Lower lobe of right lung (tissue), 2 donors: ENCODE measurements at regions not wholly inside any gene's neighbourhood (a gene's known extent, or its start where the extent isn't known, plus 50 kb on each side); places are given as distances from the start of the nearest gene placed in this dataset.

Source experiments
- ATAC-seq, 2 donors: fragments of 200-7000 bp; cut with Tn5 transposase; one replicate each; pipeline ENCODE4 v1.9.1; 2020 to 2022; ENCODE audit warnings: mild to moderate bottlenecking in 2 of 2, moderate library complexity in 2 of 2
- DNase-seq: peaks from one replicate; pipeline ENCODE4 v3.0.0-alpha.2; 2020
- H3K27ac ChIP-seq: fragments of 200-600 bp; one replicate; pipeline ENCODE4 v1.8.0; 2022
- H3K27me3 ChIP-seq: fragments of 200-600 bp; one replicate; pipeline ENCODE4 v1.8.0; 2022; ENCODE audit warnings: low read depth
- H3K36me3 ChIP-seq: fragments of 200-600 bp; one replicate; pipeline ENCODE4 v1.8.0; 2022; ENCODE audit warnings: mild to moderate bottlenecking
- H3K4me1 ChIP-seq: fragments of 200-600 bp; one replicate; pipeline ENCODE4 v1.8.0; 2022
- H3K4me3 ChIP-seq: fragments of 200-600 bp; one replicate; pipeline ENCODE4 v1.8.0; 2022; ENCODE audit warnings: mild to moderate bottlenecking
- H3K9me3 ChIP-seq: fragments of 200-600 bp; one replicate; pipeline ENCODE4 v1.8.0; 2022
- CTCF ChIP-seq: fragments of 200-600 bp; IDR thresholded peaks from one replicate; pipeline ENCODE4 v1.8.0; 2022; ENCODE audit warnings: antibody characterized with exemption, mild to moderate bottlenecking
- intact Hi-C: fragments of 100-400 bp; cut with DNase I; formaldehyde crosslinking; loops from one replicate; pipeline ENCODE4 v1.11.0; 2022
- donor health status: DM: no; HTN: yes; CAD: no; lungs with severe emphysema.

- H3K4me1 ChIP-seq = no peaks in the 10 kb centered on the region
- TF ChIP-seq CTCF = no peak
- ATAC-seq = no peak
- no peak for DNase-seq
- H3K36me3 ChIP-seq = no peaks in the 10 kb centered on the region
- intact Hi-C loops = no loop called here
- no peak overlapping the region for H3K4me3 ChIP-seq
- H3K27ac ChIP-seq = no peak overlapping the region
- H3K9me3 ChIP-seq = no peaks in the 10 kb centered on the region
- no peaks in the 10 kb centered on the region for H3K27me3 ChIP-seq
Observed at GRCh38 chr20:55805138-55805537, 200.2 kb downstream of the CBLN4 start.

- Histone ChIP-seq H3K27ac (no peak overlapping the region), H3K4me3 (no peak overlapping the region), H3K27me3 (no peaks in the 10 kb centered on the region), H3K4me1 (no peaks in the 10 kb centered on the region), H3K9me3 (no peaks in the 10 kb centered on the region), H3K36me3 (no peaks in the 10 kb centered on the region)
- TF ChIP-seq CTCF = no peak
- intact Hi-C loops = no loop called here
- ATAC-seq = no peak
- DNase-seq = no peak
Observed at GRCh38 chr20:55800552-55801245, 204.6 kb downstream of the CBLN4 start.

GRCh38 chr20:55793986-55794385 is 211.3 kb downstream of the CBLN4 start:
- Histone ChIP-seq H3K36me3 (no peaks in the 10 kb centered on the region), H3K9me3 (no peaks in the 10 kb centered on the region), H3K4me3 (no peak overlapping the region), H3K27ac (no peak overlapping the region), H3K4me1 (no peaks in the 10 kb centered on the region), H3K27me3 (no peaks in the 10 kb centered on the region)
- intact Hi-C loops = no loop called here
- TF ChIP-seq CTCF = no peak
- no peak for DNase-seq
- no peak for ATAC-seq

GRCh38 chr20:55792049-55792448 is 213.3 kb downstream of the CBLN4 start:
- Histone ChIP-seq H3K36me3 (no peaks in the 10 kb centered on the region), H3K27me3 (no peaks in the 10 kb centered on the region), H3K27ac (no peak overlapping the region), H3K4me1 (no peaks in the 10 kb centered on the region), H3K4me3 (no peak overlapping the region), H3K9me3 (no peaks in the 10 kb centered on the region)
- ATAC-seq (no peak), DNase-seq (no peak)
- intact Hi-C loops = no loop called here
- no peak for TF ChIP-seq CTCF

- no peaks in the 10 kb centered on the region for H3K9me3 ChIP-seq
- H3K4me1 ChIP-seq = no peaks in the 10 kb centered on the region
- H3K4me3 ChIP-seq = no peak overlapping the region
- H3K27ac ChIP-seq = no peak overlapping the region
- H3K27me3 ChIP-seq = no peaks in the 10 kb centered on the region
- ATAC-seq (no peak), DNase-seq (no peak)
- no peaks in the 10 kb centered on the region for H3K36me3 ChIP-seq
- intact Hi-C loops = no loop called here
- no peak for TF ChIP-seq CTCF
Observed at GRCh38 chr20:55790178-55790577, 215.1 kb downstream of the CBLN4 start.
